Skeletal muscle satellite cell (primary cell): ENCODE measurements at regions not wholly inside any gene's neighbourhood (a gene's known extent, or its start where the extent isn't known, plus 50 kb on each side); places are given as distances from the start of the nearest gene placed in this dataset.

Experiments
- H3K27me3 ChIP-seq: 2 replicates; pipeline ENCODE4 v1.7.0; 2013; ENCODE audit warnings: low read length; ENCODE audit not compliant: control insufficient read depth, insufficient read depth
- H3K36me3 ChIP-seq: 2 replicates; pipeline ENCODE4 v1.7.0; 2013; ENCODE audit warnings: mild to moderate bottlenecking, control low read depth, low read length; ENCODE audit not compliant: insufficient read depth
- H3K4me1 ChIP-seq: 2 replicates; pipeline ENCODE4 v1.7.0; 2013; ENCODE audit warnings: low read length; ENCODE audit not compliant: control insufficient read depth, insufficient read depth
- H3K4me2 ChIP-seq: 2 replicates; pipeline ENCODE4 v1.7.0; 2013; ENCODE audit warnings: mild to moderate bottlenecking, low read length
- H3K4me3 ChIP-seq: 2 replicates; pipeline ENCODE4 v1.7.0; 2013; ENCODE audit warnings: low read length
- H3K9ac ChIP-seq: 2 replicates; pipeline ENCODE4 v1.7.0; 2013; ENCODE audit warnings: mild to moderate bottlenecking, low read depth, low read length, moderate library complexity
- H3K9me3 ChIP-seq: replicated peaks from 2 replicates; pipeline ENCODE4 v1.7.0; 2013; ENCODE audit warnings: mild to moderate bottlenecking, control low read depth, low read length

- Histone ChIP-seq H3K27me3 (peaks cover 69% of the 10 kb centered on the region), H3K4me3 (no peak overlapping the region), H3K9me3 (no peaks in the 10 kb centered on the region), H3K36me3 (no peaks in the 10 kb centered on the region), H3K4me1 (no peaks in the 10 kb centered on the region), H3K4me2 (no peak overlapping the region), H3K9ac (no peak overlapping the region)
Measured at GRCh38 chr17:36661047-36661666, 59.8 kb downstream of the MRM1 start.

GRCh38 chr17:36661688-36662087, 60.3 kb downstream of the MRM1 start:
- H3K27me3 ChIP-seq, result peaks cover 69% of the 10 kb centered on the region

GRCh38 chr17:36665417-36665816, 64.0 kb downstream of the MRM1 start:
- no peaks in the 10 kb centered on the region for H3K9me3 ChIP-seq
- no peaks in the 10 kb centered on the region for H3K4me1 ChIP-seq
- no peak overlapping the region for H3K9ac ChIP-seq
- H3K4me2 ChIP-seq, result no peak overlapping the region
- peaks cover 53% of the 10 kb centered on the region for H3K27me3 ChIP-seq
- no peak overlapping the region for H3K4me3 ChIP-seq
- no peaks in the 10 kb centered on the region for H3K36me3 ChIP-seq

More at GRCh38 chr17:36661688-36662087, 60.3 kb downstream of the MRM1 start:
- Histone ChIP-seq H3K4me3 (no peak overlapping the region), H3K9me3 (no peaks in the 10 kb centered on the region), H3K4me1 (no peaks in the 10 kb centered on the region), H3K9ac (no peak overlapping the region), H3K36me3 (no peaks in the 10 kb centered on the region), H3K4me2 (no peak overlapping the region)

GRCh38 chr17:36667922-36668321, 66.5 kb downstream of the MRM1 start:
- Histone ChIP-seq H3K9me3 (no peaks in the 10 kb centered on the region), H3K36me3 (no peaks in the 10 kb centered on the region), H3K27me3 (peaks cover 50% of the 10 kb centered on the region), H3K4me3 (no peak overlapping the region), H3K9ac (no peak overlapping the region), H3K4me2 (no peak overlapping the region), H3K4me1 (no peaks in the 10 kb centered on the region)

- Histone ChIP-seq H3K4me2 (no peak overlapping the region), H3K4me3 (no peak overlapping the region), H3K4me1 (no peaks in the 10 kb centered on the region), H3K9ac (no peak overlapping the region), H3K36me3 (no peaks in the 10 kb centered on the region), H3K9me3 (no peaks in the 10 kb centered on the region), H3K27me3 (peaks cover 44% of the 10 kb centered on the region)
Measured at GRCh38 chr17:36668824-36669223, 67.4 kb downstream of the MRM1 start.

- no peak overlapping the region for H3K4me2 ChIP-seq
- H3K9me3 ChIP-seq, result no peaks in the 10 kb centered on the region
- no peak overlapping the region for H3K4me3 ChIP-seq
- peaks cover 49% of the 10 kb centered on the region for H3K27me3 ChIP-seq
- H3K36me3 ChIP-seq, result no peaks in the 10 kb centered on the region
- H3K4me1 ChIP-seq, result no peaks in the 10 kb centered on the region
- no peak overlapping the region for H3K9ac ChIP-seq
Measured at GRCh38 chr17:36671144-36671543, 69.8 kb downstream of the MRM1 start.

- Histone ChIP-seq H3K4me2 (no peak overlapping the region), H3K9ac (no peak overlapping the region), H3K36me3 (no peaks in the 10 kb centered on the region), H3K4me1 (no peaks in the 10 kb centered on the region), H3K9me3 (no peaks in the 10 kb centered on the region), H3K27me3 (peaks cover 42% of the 10 kb centered on the region), H3K4me3 (no peak overlapping the region)
Measured at GRCh38 chr17:36672403-36672918, 71.1 kb downstream of the MRM1 start.

GRCh38 chr17:36673068-36673467, 71.7 kb downstream of the MRM1 start:
- no peaks in the 10 kb centered on the region for H3K36me3 ChIP-seq
- no peak overlapping the region for H3K9ac ChIP-seq
- peaks cover 36% of the 10 kb centered on the region for H3K27me3 ChIP-seq
- H3K4me2 ChIP-seq, result no peak overlapping the region
- no peak overlapping the region for H3K4me3 ChIP-seq
- H3K4me1 ChIP-seq, result no peaks in the 10 kb centered on the region
- no peaks in the 10 kb centered on the region for H3K9me3 ChIP-seq

DNA sequence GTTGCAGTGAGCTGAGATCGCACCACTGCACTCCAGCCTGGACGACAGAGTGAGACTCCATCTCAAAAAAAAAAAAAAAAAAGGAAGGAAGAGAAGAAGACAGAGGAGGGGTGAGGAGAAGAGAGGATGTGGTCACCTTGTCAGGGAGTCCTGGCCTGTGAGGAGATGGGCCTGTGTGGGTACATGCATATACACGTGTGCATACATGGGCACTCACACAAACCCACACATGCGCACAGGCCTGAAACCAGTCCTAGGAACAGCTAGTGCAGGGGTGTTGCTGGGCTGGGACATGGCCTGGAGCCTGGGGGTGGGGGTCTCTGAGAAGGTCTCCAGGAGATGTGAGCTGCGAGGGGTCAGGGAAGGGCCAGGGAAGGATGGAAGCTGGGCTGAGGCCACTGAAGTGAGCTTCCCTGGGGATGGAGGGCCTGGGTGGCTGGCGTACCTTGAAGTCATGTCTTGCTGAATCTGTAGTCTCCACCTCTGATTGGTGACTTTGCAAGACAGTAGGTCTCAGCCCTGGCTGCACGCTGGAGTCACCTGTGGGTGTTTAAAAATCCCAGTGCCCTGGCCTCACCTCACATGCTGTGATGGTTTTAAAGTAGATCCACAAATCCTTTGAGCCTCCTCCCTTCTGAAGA, 72.4 kb downstream of the MRM1 start:
- no peak overlapping the region for H3K4me3 ChIP-seq
- no peak overlapping the region for H3K4me2 ChIP-seq
- H3K9me3 ChIP-seq, result no peaks in the 10 kb centered on the region
- no peaks in the 10 kb centered on the region for H3K36me3 ChIP-seq
- H3K27me3 ChIP-seq, result peaks cover 33% of the 10 kb centered on the region
- H3K9ac ChIP-seq, result no peak overlapping the region
- no peaks in the 10 kb centered on the region for H3K4me1 ChIP-seq

GRCh38 chr17:36674278-36674650, 72.9 kb downstream of the MRM1 start:
- Histone ChIP-seq H3K27me3 (peaks cover 35% of the 10 kb centered on the region), H3K4me2 (no peak overlapping the region), H3K4me1 (no peaks in the 10 kb centered on the region), H3K9ac (no peak overlapping the region), H3K9me3 (no peaks in the 10 kb centered on the region), H3K4me3 (no peak overlapping the region), H3K36me3 (no peaks in the 10 kb centered on the region)

- Histone ChIP-seq H3K4me3 (no peak overlapping the region), H3K9me3 (no peaks in the 10 kb centered on the region), H3K9ac (no peak overlapping the region), H3K4me2 (no peak overlapping the region), H3K27me3 (peaks cover 39% of the 10 kb centered on the region), H3K4me1 (no peaks in the 10 kb centered on the region), H3K36me3 (no peaks in the 10 kb centered on the region)
Measured at GRCh38 chr17:36675250-36675649, 73.9 kb downstream of the MRM1 start.

DNA sequence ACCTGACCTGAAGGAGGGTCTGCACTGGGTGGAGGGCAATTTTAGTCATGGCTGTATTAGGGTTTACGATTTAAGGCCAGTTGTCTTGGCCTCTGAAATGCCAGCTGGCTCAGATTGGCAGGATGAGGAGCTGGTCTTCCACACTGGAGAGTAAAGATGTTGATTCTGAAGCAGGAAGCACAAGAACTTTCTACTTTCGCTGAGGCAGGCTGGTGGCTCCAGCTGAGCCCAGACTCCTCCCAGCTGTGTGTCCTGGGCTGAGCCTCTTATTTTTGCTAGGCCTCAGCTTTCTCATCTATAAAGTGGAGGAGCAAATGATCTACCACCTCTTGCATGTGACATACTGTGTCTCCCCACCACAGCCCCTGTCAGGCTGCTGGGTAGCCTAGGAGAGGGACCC, 74.4 kb downstream of the MRM1 start:
- no peaks in the 10 kb centered on the region for H3K4me1 ChIP-seq
- no peak overlapping the region for H3K4me2 ChIP-seq
- no peaks in the 10 kb centered on the region for H3K36me3 ChIP-seq
- H3K9me3 ChIP-seq, result no peaks in the 10 kb centered on the region
- peaks cover 43% of the 10 kb centered on the region for H3K27me3 ChIP-seq
- H3K4me3 ChIP-seq, result no peak overlapping the region
- H3K9ac ChIP-seq, result no peak overlapping the region
